Stimulated activated naive CD8-positive, alpha-beta T cell treated with anti-CD3 and anti-CD28 coated beads, Interleukin-15, Interleukin-2, amounts not matched to agents 100 ng/mL and 50 ng/mL, for 24 hours (primary cell): ENCODE measurements at regions not wholly inside any gene's neighbourhood (a gene's known extent, or its start where the extent isn't known, plus 50 kb on each side); places are given as distances from the start of the nearest gene placed in this dataset.

ENCODE experiments used
- H3K27ac Mint-ChIP-seq: one replicate; pipeline ENCODE4 v1.8.0; 2021; ENCODE audit warnings: mild to moderate bottlenecking, mixed read lengths
- H3K27me3 Mint-ChIP-seq: one replicate; pipeline ENCODE4 v1.8.0; 2021; ENCODE audit warnings: mixed read lengths
- H3K36me3 Mint-ChIP-seq: one replicate; pipeline ENCODE4 v1.8.0; 2021; ENCODE audit warnings: low read depth, mixed read lengths
- H3K4me1 Mint-ChIP-seq: one replicate; pipeline ENCODE4 v1.8.0; 2021; ENCODE audit warnings: low read depth, mixed read lengths
- H3K4me3 Mint-ChIP-seq: one replicate; pipeline ENCODE4 v1.8.0; 2021; ENCODE audit warnings: mild to moderate bottlenecking, mixed read lengths
- H3K9me3 Mint-ChIP-seq: one replicate; pipeline ENCODE4 v1.8.0; 2021; ENCODE audit warnings: mixed read lengths

GRCh38 chr20:11064946-11065345 lies 391.1 kb upstream of the JAG1 start:
- H3K4me1 Mint-ChIP-seq: no peaks in the 10 kb centered on the region
- H3K36me3 Mint-ChIP-seq: no peaks in the 10 kb centered on the region
- H3K27ac Mint-ChIP-seq: no peak overlapping the region
- H3K27me3 Mint-ChIP-seq: no peaks in the 10 kb centered on the region
- no peak overlapping the region for H3K4me3 Mint-ChIP-seq
- H3K9me3 Mint-ChIP-seq: no peaks in the 10 kb centered on the region

GRCh38 chr20:11067359-11067758 lies 393.6 kb upstream of the JAG1 start:
- H3K36me3 Mint-ChIP-seq: no peaks in the 10 kb centered on the region
- H3K4me3 Mint-ChIP-seq: no peak overlapping the region
- no peaks in the 10 kb centered on the region for H3K27me3 Mint-ChIP-seq
- no peaks in the 10 kb centered on the region for H3K4me1 Mint-ChIP-seq
- peaks cover 5% of the 10 kb centered on the region for H3K9me3 Mint-ChIP-seq
- H3K27ac Mint-ChIP-seq: no peak overlapping the region

- Mint-ChIP-seq H3K36me3 (no peaks in the 10 kb centered on the region), H3K27me3 (no peaks in the 10 kb centered on the region), H3K4me1 (no peaks in the 10 kb centered on the region), H3K27ac (no peak overlapping the region), H3K4me3 (no peak overlapping the region), H3K9me3 (peaks cover 12% of the 10 kb centered on the region)
Measured at GRCh38 chr20:11072982-11073381, 399.2 kb upstream of the JAG1 start.

- no peaks in the 10 kb centered on the region for H3K36me3 Mint-ChIP-seq
- H3K27me3 Mint-ChIP-seq: no peaks in the 10 kb centered on the region
- H3K27ac Mint-ChIP-seq: no peak overlapping the region
- H3K4me1 Mint-ChIP-seq: no peaks in the 10 kb centered on the region
- peaks cover 12% of the 10 kb centered on the region for H3K9me3 Mint-ChIP-seq
- H3K4me3 Mint-ChIP-seq: no peak overlapping the region
Measured at GRCh38 chr20:11076434-11077105, 402.8 kb upstream of the JAG1 start.

- H3K27me3 Mint-ChIP-seq: no peaks in the 10 kb centered on the region
- H3K36me3 Mint-ChIP-seq: no peaks in the 10 kb centered on the region
- peaks cover 7% of the 10 kb centered on the region for H3K9me3 Mint-ChIP-seq
- no peak overlapping the region for H3K27ac Mint-ChIP-seq
- H3K4me1 Mint-ChIP-seq: no peaks in the 10 kb centered on the region
- H3K4me3 Mint-ChIP-seq: no peak overlapping the region
Measured at GRCh38 chr20:11077226-11077625, 403.4 kb upstream of the JAG1 start.

- Mint-ChIP-seq H3K27ac (no peak overlapping the region), H3K27me3 (no peaks in the 10 kb centered on the region), H3K4me3 (no peak overlapping the region), H3K4me1 (no peaks in the 10 kb centered on the region), H3K36me3 (no peaks in the 10 kb centered on the region), H3K9me3 (no peaks in the 10 kb centered on the region)
Measured at GRCh38 chr20:11080010-11080409, 406.2 kb upstream of the JAG1 start.

GRCh38 chr20:11080781-11081377 lies 407.1 kb upstream of the JAG1 start:
- Mint-ChIP-seq H3K27me3 (no peaks in the 10 kb centered on the region), H3K4me1 (no peaks in the 10 kb centered on the region), H3K27ac (no peak overlapping the region), H3K36me3 (no peaks in the 10 kb centered on the region), H3K4me3 (no peak overlapping the region), H3K9me3 (no peaks in the 10 kb centered on the region)

- Mint-ChIP-seq H3K27me3 (no peaks in the 10 kb centered on the region), H3K9me3 (no peaks in the 10 kb centered on the region), H3K27ac (no peak overlapping the region), H3K4me3 (no peak overlapping the region), H3K36me3 (no peaks in the 10 kb centered on the region), H3K4me1 (no peaks in the 10 kb centered on the region)
Measured at GRCh38 chr20:11083841-11084240, 410.0 kb upstream of the JAG1 start.

GRCh38 chr20:11084508-11084907 lies 410.7 kb upstream of the JAG1 start:
- no peak overlapping the region for H3K27ac Mint-ChIP-seq
- H3K9me3 Mint-ChIP-seq: no peaks in the 10 kb centered on the region
- H3K36me3 Mint-ChIP-seq: no peaks in the 10 kb centered on the region
- H3K27me3 Mint-ChIP-seq: no peaks in the 10 kb centered on the region
- no peaks in the 10 kb centered on the region for H3K4me1 Mint-ChIP-seq
- H3K4me3 Mint-ChIP-seq: no peak overlapping the region

- Mint-ChIP-seq H3K36me3 (no peaks in the 10 kb centered on the region), H3K4me1 (no peaks in the 10 kb centered on the region), H3K4me3 (no peak overlapping the region), H3K27ac (no peak overlapping the region), H3K9me3 (no peaks in the 10 kb centered on the region), H3K27me3 (no peaks in the 10 kb centered on the region)
Measured at GRCh38 chr20:11086970-11087369, 413.2 kb upstream of the JAG1 start.

- no peaks in the 10 kb centered on the region for H3K27me3 Mint-ChIP-seq
- H3K4me3 Mint-ChIP-seq: no peak overlapping the region
- H3K27ac Mint-ChIP-seq: no peak overlapping the region
Measured at GRCh38 chr20:11090751-11091150, 417.0 kb upstream of the JAG1 start.

GRCh38 chr20:11091511-11091910 lies 417.7 kb upstream of the JAG1 start:
- Mint-ChIP-seq H3K4me3 (no peak overlapping the region), H3K36me3 (no peaks in the 10 kb centered on the region), H3K9me3 (peaks cover 5% of the 10 kb centered on the region), H3K4me1 (no peaks in the 10 kb centered on the region), H3K27ac (no peak overlapping the region), H3K27me3 (no peaks in the 10 kb centered on the region)

More at GRCh38 chr20:11090751-11091150, 417.0 kb upstream of the JAG1 start:
- H3K4me1 Mint-ChIP-seq: no peaks in the 10 kb centered on the region
- no peaks in the 10 kb centered on the region for H3K36me3 Mint-ChIP-seq
- no peaks in the 10 kb centered on the region for H3K9me3 Mint-ChIP-seq

GRCh38 chr20:11092151-11092550 lies 418.4 kb upstream of the JAG1 start:
- Mint-ChIP-seq H3K27ac (no peak overlapping the region), H3K4me3 (no peak overlapping the region), H3K9me3 (peaks cover 5% of the 10 kb centered on the region), H3K4me1 (no peaks in the 10 kb centered on the region), H3K36me3 (no peaks in the 10 kb centered on the region), H3K27me3 (no peaks in the 10 kb centered on the region)

GRCh38 chr20:11094196-11094595 lies 420.4 kb upstream of the JAG1 start:
- Mint-ChIP-seq H3K9me3 (peaks cover 5% of the 10 kb centered on the region), H3K36me3 (no peaks in the 10 kb centered on the region), H3K4me3 (no peak overlapping the region), H3K27ac (no peak overlapping the region), H3K4me1 (no peaks in the 10 kb centered on the region), H3K27me3 (no peaks in the 10 kb centered on the region)

GRCh38 chr20:11094711-11095110 lies 420.9 kb upstream of the JAG1 start:
- H3K9me3 Mint-ChIP-seq: peaks cover 5% of the 10 kb centered on the region
- H3K27me3 Mint-ChIP-seq: no peaks in the 10 kb centered on the region
- H3K4me1 Mint-ChIP-seq: no peaks in the 10 kb centered on the region
- H3K36me3 Mint-ChIP-seq: no peaks in the 10 kb centered on the region
- no peak overlapping the region for H3K4me3 Mint-ChIP-seq
- H3K27ac Mint-ChIP-seq: no peak overlapping the region

- Mint-ChIP-seq H3K27me3 (no peaks in the 10 kb centered on the region), H3K4me3 (no peak overlapping the region), H3K4me1 (no peaks in the 10 kb centered on the region), H3K27ac (no peak overlapping the region), H3K9me3 (peaks cover 15% of the 10 kb centered on the region), H3K36me3 (no peaks in the 10 kb centered on the region)
Measured at GRCh38 chr20:11098888-11099287, 425.1 kb upstream of the JAG1 start.
